8988T (cell line): ENCODE measurements at regions not wholly inside any gene's neighbourhood (a gene's known extent, or its start where the extent isn't known, plus 50 kb on each side); places are given as distances from the start of the nearest gene placed in this dataset.
"Not testable (repeated sequence)": the region's sequence is repeated elsewhere in the genome, so short reads cannot be mapped to it uniquely, and the experiment has no call there.

Experiments
- DNase-seq: peaks from one replicate; pipeline ENCODE4 v3.0.0; 2011

- no peak for DNase-seq
Measured at GRCh38 chr1:209157546-209158249, 425.8 kb upstream of the CAMK1G start.

- no peak for DNase-seq
Measured at GRCh38 chr1:209158851-209159250, 424.7 kb upstream of the CAMK1G start.

GRCh38 chr1:209160230-209160629 lies 423.3 kb upstream of the CAMK1G start:
- DNase-seq = no peak

GRCh38 chr1:209162651-209163050 lies 420.9 kb upstream of the CAMK1G start:
- DNase-seq = no peak

GRCh38 chr1:209168204-209168603 lies 415.3 kb upstream of the CAMK1G start:
- DNase-seq = no peak

- no peak for DNase-seq
Measured at GRCh38 chr1:209171151-209171550, 412.4 kb upstream of the CAMK1G start.

GRCh38 chr1:209172286-209172685 lies 411.2 kb upstream of the CAMK1G start:
- no peak for DNase-seq

- not testable (repeated sequence) for DNase-seq
Measured at GRCh38 chr1:209172792-209173542, 410.5 kb upstream of the CAMK1G start.

- DNase-seq = not testable (repeated sequence)
Measured at GRCh38 chr1:209173796-209174195, 409.7 kb upstream of the CAMK1G start.

- DNase-seq = no peak
Measured at GRCh38 chr1:209176866-209177430, 406.6 kb upstream of the CAMK1G start.

- no peak for DNase-seq
Measured at GRCh38 chr1:209183195-209183594, 400.3 kb upstream of the CAMK1G start.

- DNase-seq = no peak
Measured at GRCh38 chr1:209187589-209187988, 395.9 kb upstream of the CAMK1G start.

- no peak for DNase-seq
Measured at GRCh38 chr1:209190591-209191261, 392.8 kb upstream of the CAMK1G start.

GRCh38 chr1:209191262-209191634 lies 392.3 kb upstream of the CAMK1G start:
- no peak for DNase-seq

GRCh38 chr1:209196140-209196539 lies 387.4 kb upstream of the CAMK1G start:
- DNase-seq = no peak

- no peak for DNase-seq
Measured at GRCh38 chr1:209198961-209199750, 384.4 kb upstream of the CAMK1G start.

- DNase-seq = no peak
Measured at GRCh38 chr1:209199822-209200221, 383.7 kb upstream of the CAMK1G start.

GRCh38 chr1:209202321-209202720 lies 381.2 kb upstream of the CAMK1G start:
- DNase-seq = not testable (repeated sequence)

- no peak for DNase-seq
Measured at GRCh38 chr1:209202830-209203532, 380.5 kb upstream of the CAMK1G start.

- no peak for DNase-seq
Measured at GRCh38 chr1:209203533-209203895, 380.0 kb upstream of the CAMK1G start.

- DNase-seq = no peak
Measured at GRCh38 chr1:209205039-209205438, 378.5 kb upstream of the CAMK1G start.

- no peak for DNase-seq
Measured at GRCh38 chr1:209207126-209207700, 376.3 kb upstream of the CAMK1G start.
